SK-N-DZ (cell line): ENCODE measurements at regions not wholly inside any gene's neighbourhood (a gene's known extent, or its start where the extent isn't known, plus 50 kb on each side); places are given as distances from the start of the nearest gene placed in this dataset.

ENCODE experiments used
- DNase-seq: peaks from one replicate; pipeline ENCODE4 v3.0.0-alpha.2; 2015; ENCODE audit warnings: low spot score

DNA sequence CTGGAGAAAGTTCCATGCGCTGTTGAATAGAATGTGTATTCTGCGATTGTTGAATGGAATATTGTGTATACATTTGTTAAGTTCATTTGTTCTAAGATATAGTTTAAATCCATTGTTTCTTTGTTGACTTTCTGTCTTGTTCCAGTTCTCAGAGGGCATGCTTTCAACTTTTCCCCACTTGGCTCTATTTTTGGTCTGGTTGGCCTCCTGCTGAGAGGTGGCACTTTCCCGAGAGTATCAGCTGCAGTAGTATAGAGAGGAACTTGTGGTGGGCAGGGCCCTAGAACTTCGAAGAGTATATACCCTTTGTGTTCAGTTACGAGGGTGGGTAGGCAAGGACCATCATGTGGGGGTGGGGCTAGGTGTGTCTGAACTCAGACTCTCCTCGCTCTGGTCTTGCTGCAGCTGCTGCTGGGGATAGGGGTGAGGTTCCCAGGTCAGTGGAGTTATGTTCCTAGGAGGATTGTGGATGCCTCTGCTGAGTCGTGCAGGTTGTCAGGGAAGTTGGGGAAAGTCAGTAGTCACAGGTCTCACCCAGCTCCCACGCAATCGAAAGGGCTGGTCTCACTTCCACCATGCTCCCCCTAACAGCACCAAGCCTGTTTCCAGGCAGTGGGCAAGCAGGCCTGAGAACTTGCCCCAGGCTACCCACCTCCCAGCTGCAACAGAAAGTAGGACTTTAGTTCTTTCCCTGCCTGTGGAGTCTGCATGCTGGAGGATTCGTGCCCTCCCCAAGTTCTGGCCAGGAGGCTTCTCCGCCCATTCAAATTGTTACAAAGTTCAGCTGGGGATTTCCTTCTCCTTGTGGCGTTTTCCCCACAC is 118.9 kb upstream of the SSTR4 start:
- no peak for DNase-seq

GRCh38 chr20:22918286-22918983 is 116.7 kb upstream of the SSTR4 start:
- DNase-seq, result no peak

DNA sequence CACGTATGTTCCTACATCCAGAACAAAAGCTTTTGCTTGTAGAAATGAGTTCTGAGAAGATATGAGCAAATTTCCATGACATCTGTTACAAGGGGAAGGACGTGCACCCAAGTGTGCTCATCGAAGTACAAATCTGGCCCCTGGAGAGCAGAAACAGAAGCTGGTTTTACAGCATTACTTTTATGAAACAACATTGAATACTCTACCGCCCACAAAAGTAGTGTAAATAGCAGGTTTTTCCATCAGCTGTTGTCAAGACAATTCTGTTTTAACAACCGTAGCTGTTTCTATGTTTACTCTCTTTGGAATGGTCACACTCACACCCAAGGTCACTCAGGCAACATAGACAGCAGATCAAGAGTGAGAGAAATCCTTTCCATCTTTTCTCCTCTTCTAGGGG is 114.2 kb upstream of the SSTR4 start:
- DNase-seq, result no peak

- DNase-seq, result no peak
Observed at GRCh38 chr20:22921595-22922421, 113.3 kb upstream of the SSTR4 start.

DNA sequence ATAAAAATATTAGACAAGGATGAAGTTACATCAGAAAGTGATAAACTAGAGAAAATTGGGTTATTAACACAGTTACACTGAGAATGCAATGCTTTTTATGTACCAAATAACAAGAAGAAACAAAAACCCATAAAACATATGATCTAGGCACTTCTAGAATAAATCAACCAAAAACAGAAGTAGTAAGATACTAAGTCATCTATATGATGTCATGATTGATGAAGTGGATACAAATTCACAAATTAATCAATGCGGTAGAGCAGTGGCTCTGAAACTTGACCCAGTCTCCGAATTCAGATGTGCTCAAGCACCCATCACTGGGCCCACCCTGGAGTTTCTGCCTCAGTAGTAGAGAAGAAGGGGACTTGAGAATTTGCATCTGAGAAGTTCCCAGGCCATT is 112.1 kb upstream of the SSTR4 start:
- DNase-seq, result no peak

GRCh38 chr20:22924046-22924737 is 110.9 kb upstream of the SSTR4 start:
- no peak for DNase-seq

DNA sequence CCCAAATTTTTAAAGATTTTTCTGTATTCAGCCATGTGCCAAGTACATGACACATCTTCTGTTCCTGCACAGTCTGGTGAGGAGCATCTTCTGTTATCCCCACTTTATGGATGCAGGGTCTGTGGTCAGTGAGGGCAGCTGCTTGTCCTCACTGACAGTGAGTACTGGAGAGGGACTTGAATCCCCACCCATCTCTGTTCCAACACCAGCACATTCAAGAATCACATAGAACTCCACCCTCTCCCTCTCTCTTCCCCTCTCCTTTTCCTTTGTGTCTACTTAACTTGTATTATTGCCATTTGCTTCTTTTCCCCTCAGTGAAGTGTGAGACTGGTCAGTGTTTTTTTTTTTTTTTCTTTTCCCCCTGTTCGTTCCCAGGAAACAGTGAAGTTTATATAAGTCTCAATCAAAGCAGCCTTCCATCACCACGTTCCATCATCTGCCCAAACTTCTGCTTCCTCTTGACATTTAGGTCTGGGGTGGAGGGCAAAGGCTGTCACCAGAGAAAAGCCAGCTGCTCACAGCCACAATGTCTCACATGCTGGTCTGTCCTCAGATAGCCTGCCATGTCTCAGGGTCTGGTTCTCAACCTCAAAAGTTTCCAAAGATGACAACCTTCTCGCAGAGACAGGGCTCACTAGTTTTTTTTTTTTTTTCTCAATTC is 110.0 kb upstream of the SSTR4 start:
- no peak for DNase-seq

DNA sequence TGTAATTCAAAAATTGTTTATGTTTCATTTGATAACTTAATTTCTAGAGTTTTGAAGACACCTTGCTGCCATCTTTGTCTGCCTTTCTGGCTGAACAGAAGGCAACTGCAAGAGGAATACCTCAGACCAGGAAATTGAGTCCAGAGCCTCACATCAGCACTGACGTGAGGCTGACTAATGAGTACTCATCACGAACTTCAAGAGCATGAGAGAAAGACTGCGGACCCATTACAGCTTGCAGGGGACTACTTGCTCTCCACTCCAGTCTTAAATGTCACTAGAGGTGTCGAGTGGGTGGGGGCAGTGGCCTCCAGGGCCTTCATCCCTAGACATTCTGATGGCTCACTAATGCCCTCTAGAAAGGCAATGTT is 109.5 kb upstream of the SSTR4 start:
- no peak for DNase-seq

DNA sequence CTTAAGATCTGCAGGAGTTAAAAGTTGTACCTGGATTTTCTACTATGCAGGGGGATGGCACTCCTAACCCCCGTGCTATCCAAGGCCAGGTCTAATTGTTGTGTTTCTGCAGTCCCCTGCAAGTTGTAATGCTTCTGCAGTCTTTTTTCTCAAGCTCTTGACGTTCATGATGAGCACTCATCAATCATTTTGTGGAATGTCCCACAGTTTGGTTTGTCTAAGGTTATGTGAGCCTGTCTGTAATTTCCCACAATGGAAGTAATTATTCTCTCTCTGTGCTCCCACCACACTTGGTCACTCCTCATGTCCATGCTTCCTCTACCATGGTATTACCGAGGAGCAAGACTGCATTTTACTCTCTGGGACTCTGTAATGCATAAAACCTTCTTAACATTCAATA is 107.6 kb upstream of the SSTR4 start:
- no peak for DNase-seq

- DNase-seq, result no peak
Observed at GRCh38 chr20:22928679-22929078, 106.4 kb upstream of the SSTR4 start.

DNA sequence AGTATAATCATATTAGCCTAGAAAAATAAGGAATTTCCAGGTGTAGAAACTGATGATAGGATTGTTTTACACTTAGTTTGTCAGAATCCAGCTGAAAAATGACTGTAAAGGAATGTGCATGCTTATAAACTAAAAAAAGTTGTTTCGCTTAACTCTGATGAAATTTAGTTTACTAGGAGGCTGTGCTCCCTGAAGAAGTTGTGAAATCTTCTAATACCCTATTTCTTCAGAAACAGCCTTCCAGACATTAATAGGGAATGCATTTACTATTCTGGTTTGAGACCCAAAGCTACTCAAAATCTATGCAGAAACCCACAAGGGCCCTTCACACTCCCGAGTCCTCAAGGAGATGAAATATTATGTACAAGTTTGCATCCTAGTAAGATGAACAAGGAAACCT is 105.5 kb upstream of the SSTR4 start:
- DNase-seq, result no peak

DNA sequence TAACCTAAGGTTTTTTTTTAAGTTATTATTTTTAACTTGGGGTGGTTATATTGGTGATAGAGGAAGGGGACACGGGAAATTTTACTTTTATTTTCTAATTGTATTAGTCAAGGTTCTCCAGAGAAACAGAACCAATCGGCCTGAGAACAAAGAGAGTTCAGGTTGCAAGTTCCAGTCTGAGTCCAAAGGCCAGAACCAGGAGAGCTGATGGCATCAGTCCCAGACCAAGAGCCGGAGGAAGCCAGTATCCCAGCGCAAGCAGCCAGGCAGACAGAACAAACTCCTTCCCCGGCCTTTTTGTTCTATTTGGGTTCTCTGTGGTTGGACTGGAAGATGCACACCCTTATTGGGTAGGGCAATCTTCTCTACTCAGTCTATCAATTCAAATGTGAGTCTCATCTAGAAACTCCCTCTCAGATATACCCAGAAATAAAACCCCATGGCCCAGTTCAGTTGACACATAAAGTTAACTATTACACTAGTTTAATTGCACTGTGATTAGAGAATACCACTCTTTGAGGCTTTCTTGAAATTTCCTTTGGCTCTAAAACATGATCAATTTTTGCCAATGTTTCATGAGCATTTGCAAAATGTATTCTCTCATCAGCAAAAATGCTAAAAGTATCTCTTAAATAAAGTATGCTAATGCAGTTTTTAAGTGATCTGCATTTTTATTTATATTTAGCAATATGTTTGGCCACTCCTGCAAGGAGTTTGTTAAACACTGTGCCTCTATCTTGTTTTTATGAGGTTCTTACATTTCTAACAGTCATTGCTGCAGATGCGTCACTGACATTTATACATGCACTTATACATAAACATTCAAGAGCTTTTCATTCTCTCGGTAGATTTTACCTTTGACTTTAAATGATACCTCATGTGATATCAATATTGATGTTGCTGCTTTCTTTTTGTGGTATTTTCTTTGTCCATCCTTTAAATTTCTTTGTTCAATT is 103.2 kb upstream of the SSTR4 start:
- DNase-seq, result no peak

GRCh38 chr20:22939181-22939580 is 95.9 kb upstream of the SSTR4 start:
- DNase-seq, result no peak

DNA sequence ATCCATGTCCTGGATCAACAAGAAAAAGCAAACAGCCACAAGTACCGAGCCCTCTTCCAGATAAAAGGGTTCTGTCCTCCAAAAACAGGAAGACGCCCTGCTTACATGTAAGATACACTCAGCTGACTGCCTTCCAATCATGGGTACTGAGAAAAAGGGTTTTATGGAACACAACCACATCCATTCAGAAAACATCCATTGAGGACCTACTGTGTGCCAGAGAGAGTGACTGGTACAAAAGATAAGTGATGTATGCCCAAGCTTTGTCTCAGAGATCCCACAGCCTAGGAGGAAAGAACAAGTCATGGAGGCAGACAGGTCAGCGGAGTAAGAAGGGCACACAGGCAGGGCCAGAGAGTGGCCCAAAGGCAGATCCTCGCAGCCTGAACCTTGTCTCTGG is 94.8 kb upstream of the SSTR4 start:
- no peak for DNase-seq

GRCh38 chr20:22941550-22941949 is 93.6 kb upstream of the SSTR4 start:
- DNase-seq, result no peak

GRCh38 chr20:22942742-22943141 is 92.4 kb upstream of the SSTR4 start:
- no peak for DNase-seq

GRCh38 chr20:22944062-22944461 is 91.0 kb upstream of the SSTR4 start:
- no peak for DNase-seq

DNA sequence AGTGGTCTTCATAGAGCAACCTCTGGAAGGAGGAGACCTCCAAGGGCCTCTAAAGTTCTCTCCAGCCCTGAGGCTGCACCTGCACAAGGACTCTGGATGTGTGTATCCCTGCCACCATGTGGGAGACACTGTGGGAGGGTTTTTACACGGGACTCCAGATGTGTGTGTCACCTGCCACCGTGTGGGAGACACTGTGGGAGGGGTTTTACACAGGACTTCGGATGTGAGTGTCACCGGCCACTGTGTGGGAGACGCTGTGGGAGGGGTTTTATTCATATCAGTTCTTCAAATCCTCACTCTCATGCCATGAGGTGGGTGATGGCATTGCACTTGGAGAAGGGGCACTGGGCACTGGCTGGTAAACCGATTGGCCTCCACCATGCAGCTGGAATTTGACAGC is 90.2 kb upstream of the SSTR4 start:
- DNase-seq, result no peak

DNA sequence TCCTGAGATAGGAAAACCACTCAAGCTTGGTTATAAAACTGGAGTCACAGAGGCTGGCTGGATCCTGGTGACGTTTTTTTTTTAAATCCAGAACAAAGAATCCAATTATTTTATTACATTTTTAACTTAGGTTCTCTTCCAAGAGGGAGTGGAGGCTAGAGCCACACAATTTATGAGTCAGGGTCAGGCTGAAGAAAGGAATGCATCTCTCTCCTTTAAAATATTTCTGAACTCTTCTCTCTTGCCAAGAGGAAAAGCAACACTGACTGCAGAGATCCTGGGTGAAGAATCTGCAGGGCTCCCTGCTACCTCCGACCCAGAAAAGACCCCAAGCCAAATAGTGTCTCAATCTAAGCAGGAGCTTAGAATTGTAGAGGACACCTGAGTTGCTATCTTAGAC is 88.5 kb upstream of the SSTR4 start:
- no peak for DNase-seq
